HFF-Myc (cell line): ENCODE measurements at regions not wholly inside any gene's neighbourhood (a gene's known extent, or its start where the extent isn't known, plus 50 kb on each side); places are given as distances from the start of the nearest gene placed in this dataset.
"Not testable (repeated sequence)": the region's sequence is repeated elsewhere in the genome, so short reads cannot be mapped to it uniquely, and the experiment has no call there.

ENCODE experiments used
- DNase-seq: peaks from one replicate; pipeline ENCODE4 v3.0.0-alpha.2; 2011; ENCODE audit warnings: low read depth; ENCODE audit errors: extremely low read depth
- H3K4me3 ChIP-seq: replicated peaks from 2 replicates; pipeline ENCODE4 v1.5.1; 2011; ENCODE audit warnings: low read depth, mild to moderate bottlenecking, control low read depth, low read length
- TF ChIP-seq, protein P1 (sequence below): IDR thresholded peaks from 2 replicates; pipeline ENCODE4 v1.5.1; 2012; ENCODE audit warnings: mild to moderate bottlenecking, low read depth, low read length, control low read depth; ENCODE audit errors: missing control alignments

DNA sequence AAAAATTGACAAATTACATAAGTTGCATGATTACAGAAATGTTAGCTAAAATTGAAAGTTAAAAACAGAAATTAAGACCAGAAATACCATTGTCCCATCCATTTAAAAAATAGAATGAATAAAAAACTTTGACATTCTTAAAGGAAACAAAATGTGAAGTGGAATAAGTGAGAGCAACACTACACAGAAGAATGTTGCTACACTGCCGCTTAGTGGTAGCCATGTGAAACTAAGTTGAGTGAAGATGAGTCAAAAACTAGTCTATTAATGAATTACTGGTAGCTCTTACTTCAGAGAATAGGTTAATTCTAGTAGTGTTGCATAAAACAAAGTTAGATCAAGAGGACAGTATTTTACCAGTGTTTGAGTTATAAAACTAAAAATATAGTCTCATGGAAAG, 571.0 kb upstream of the KLHL4 start:
- no peak for DNase-seq

GRCh38 chrX:86964321-86964720, 553.3 kb upstream of the KLHL4 start:
- TF ChIP-seq, protein P1, sequence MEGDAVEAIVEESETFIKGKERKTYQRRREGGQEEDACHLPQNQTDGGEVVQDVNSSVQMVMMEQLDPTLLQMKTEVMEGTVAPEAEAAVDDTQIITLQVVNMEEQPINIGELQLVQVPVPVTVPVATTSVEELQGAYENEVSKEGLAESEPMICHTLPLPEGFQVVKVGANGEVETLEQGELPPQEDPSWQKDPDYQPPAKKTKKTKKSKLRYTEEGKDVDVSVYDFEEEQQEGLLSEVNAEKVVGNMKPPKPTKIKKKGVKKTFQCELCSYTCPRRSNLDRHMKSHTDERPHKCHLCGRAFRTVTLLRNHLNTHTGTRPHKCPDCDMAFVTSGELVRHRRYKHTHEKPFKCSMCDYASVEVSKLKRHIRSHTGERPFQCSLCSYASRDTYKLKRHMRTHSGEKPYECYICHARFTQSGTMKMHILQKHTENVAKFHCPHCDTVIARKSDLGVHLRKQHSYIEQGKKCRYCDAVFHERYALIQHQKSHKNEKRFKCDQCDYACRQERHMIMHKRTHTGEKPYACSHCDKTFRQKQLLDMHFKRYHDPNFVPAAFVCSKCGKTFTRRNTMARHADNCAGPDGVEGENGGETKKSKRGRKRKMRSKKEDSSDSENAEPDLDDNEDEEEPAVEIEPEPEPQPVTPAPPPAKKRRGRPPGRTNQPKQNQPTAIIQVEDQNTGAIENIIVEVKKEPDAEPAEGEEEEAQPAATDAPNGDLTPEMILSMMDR = no peak

More for the DNA sequence above, 571.0 kb upstream of the KLHL4 start:
- no peak overlapping the region for H3K4me3 ChIP-seq
- TF ChIP-seq, protein P1 = peak; percentile 7

GRCh38 chrX:86981326-86981879, 536.2 kb upstream of the KLHL4 start:
- DNase-seq = no peak
- H3K4me3 ChIP-seq = no peak overlapping the region

More at GRCh38 chrX:86964321-86964720, 553.3 kb upstream of the KLHL4 start:
- no peak for DNase-seq
- no peak overlapping the region for H3K4me3 ChIP-seq

DNA sequence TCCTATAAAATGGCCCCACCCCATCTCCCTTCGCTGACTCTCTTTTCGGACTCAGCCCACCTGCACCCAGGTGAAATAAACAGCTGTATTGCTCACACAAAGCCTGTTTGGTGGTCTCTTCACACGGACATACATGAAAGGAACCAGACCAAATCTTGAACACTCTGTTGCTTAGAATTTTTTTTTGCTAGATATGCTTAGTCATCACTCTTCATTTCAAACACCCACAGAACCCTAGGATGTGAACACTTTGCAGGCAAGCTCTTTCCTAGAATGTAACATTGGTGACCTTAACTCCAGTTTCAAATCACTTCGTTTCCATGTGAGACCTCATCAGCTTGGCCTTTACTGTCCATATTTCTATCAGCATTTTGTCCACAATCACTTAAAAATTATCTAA, 530.3 kb upstream of the KLHL4 start:
- DNase-seq, H3K4me3 ChIP-seq: not testable (repeated sequence)

More at GRCh38 chrX:86981326-86981879, 536.2 kb upstream of the KLHL4 start:
- TF ChIP-seq, protein P1 = no peak

DNA sequence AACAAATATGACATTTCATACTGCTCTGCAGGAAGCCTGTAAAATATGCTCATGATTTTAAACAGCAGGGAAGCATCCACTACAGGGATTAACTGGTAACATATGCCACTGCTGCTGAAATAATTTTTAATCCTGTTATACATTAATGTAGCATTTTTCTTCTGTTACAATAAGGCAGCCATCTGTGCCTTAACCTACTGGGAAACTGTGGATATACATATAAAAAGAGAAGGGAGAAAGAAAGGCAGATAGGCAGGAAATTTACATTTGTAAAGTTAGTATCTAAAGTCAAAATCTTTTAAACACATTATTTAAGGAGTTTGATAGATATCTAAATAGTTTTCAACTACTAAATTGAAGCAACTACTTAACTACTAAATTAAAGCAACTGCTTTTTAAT, 514.6 kb upstream of the KLHL4 start:
- TF ChIP-seq, protein P1 = no peak
- no peak overlapping the region for H3K4me3 ChIP-seq
- no peak for DNase-seq

DNA sequence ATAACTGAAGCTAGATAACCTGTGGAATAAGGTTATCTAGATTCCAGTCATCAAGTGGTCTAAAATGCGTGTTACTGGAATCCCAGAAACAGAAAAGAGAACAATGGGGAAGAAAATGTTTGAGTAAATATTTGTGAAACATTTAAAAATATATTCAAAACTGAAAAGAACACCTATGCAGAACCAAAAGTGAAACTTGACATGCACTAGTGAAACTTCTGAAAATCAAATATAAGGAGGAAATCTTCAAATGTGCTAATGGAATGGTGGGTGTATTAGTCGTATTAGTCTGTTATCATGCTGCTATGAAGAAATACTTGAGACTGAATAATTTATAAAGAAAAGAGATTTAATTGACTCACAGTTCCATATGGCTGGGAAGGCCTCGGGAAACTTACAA, 512.4 kb upstream of the KLHL4 start:
- DNase-seq = no peak
- TF ChIP-seq, protein P1 = no peak
- H3K4me3 ChIP-seq = no peak overlapping the region

GRCh38 chrX:87005885-87006284, 511.7 kb upstream of the KLHL4 start:
- TF ChIP-seq, protein P1 = no peak
- no peak overlapping the region for H3K4me3 ChIP-seq
- no peak for DNase-seq
